ENCODE measurements at regions not wholly inside any gene's neighbourhood (a gene's known extent, or its start where the extent isn't known, plus 50 kb on each side); places are given as distances from the start of the nearest gene placed in this dataset.
"Not testable (repeated sequence)": the region's sequence is repeated elsewhere in the genome, so short reads cannot be mapped to it uniquely, and the experiment has no call there.

DNA sequence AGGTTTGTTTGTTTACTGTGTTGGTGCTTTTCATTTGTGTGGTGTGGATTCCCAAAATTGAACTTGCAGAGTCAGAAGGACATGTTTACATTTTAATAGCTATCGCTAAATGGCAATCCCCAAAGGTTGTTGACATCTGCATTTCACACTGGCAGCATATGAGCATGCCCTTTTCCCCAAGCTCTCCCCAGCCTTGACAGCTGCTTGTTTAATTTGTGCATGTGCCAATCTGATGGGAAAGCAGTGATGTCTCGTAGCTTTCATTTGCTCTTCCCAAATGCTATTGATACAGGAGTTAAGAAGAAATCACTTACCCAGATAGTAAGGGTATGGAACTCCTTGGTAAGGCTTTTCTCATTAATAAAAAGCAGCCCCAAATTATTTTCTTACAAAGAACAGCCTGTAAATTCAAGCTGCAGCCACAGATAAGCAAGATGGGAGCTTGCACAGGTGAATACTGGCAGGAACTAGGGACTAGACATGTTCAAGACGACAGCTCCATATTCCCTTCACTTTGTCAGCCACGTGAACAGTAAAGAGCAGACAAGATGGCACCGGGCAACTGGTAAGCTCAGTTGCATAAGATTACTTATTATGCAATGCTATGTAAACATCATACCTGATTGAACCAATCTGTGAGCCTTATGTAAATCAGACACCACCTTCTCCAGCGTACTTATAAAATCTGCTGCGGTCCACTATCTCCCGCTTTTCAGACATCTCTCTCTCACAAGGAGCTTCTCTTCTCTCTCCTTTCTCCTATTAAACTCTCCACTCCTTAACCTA, 87.4 kb downstream of the IGLL5 start:
- ATAC-seq = no peak
- intact Hi-C loops (cut with DNase I) = no loop called here
- no peak for DNase-seq (ENCODE audit: missing footprints)

DNA sequence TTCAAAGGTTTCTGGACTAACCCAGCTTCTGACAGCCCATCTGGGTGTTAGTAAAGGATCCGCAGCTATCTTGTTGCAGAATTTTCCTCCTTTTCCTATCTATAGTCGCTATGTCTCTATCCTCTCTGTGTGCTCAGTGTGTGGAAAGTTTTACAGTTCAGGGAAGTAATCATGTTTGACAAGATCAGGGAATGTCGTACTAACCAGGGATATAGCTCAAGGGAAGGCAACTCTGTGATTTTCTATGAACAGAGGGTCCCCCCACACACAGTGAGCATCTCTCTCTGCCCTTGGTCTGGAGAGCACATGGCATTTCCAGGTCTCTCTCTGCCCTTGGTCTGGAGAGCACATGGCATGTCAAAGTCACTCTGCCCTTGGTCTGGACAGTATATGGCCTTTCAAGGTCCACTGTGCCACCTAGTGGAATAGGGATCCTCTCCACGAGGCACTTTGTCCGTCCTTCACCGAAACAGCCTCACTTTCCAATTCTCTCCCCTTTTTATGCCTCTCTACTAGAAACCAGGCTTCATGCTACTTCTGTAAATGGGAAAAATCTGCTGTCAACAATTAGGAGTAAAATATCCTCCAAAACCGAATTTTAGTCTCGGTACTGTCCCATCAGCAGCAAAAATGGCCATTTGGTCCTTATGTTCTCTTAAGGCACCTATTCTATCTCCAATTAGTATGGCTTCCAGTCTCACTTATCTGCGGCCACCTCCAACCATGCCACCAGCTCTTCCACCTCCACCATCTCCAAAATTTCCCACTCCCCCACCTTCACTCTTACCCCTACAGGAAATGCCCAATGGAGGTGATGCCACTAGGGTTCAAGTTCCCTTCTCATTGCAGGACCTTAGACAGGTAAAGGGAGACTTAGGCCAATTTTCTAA, 88.7 kb downstream of the IGLL5 start:
- no peak for ATAC-seq
- intact Hi-C loops (cut with DNase I) = no loop called here
- DNase-seq (ENCODE audit: missing footprints) = no peak

DNA sequence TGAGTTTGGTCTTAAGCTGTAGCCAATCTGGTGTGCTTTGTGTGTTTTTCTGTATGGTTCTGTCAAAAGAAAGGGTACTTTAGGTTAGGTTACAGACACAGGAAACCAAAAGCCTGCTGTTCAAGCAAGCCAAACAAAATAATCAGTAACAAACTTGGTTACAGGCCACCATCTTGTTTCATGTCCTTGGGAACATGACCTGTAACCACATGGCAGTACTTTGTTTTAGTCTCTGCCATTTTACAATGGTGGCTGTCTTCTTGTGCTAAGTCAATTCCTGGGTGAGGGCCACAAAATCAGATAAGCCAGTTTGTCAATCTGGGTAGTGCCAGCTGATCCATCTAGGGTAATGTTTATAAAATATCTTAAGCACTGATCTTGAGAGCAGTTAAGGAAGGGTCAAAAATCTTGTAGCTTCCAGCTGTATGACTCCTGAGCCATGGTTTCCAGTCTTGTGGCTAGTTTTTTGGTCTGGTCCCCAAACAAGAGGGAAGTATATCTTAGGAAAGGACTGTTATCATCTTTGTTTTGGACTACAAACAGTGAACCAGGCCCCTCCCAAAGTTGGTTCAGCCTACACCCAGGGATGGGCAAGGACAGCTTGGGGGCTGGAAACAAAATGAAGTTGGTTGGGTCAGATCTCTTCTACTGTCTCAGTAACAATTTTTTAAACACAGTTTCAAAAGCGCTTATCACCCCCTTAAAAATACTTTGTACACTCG, 90.0 kb downstream of the IGLL5 start:
- no peak for ATAC-seq
- DNase-seq (ENCODE audit: missing footprints) = no peak
- intact Hi-C loops (cut with DNase I) = no loop called here

DNA sequence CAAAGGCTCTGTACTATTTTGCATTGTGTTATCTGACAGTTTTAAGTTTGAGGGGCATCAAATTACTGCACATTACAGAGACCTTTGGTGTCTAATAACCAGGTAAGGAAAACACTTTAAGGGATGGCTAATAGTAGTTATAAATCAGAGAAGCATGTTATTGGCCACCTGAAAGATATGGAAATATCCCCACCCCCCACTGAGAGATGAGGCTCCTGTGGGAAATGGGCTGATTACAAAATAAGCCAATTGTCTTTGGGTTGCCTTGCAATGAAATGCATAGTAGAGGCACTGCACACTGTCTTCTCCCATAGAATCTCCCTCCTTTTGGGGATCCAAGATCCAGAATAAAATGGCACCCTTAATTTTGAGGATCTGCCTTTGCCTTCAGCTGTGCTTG, 91.0 kb downstream of the IGLL5 start:
- DNase-seq (ENCODE audit: missing footprints) (no peak), ATAC-seq (no peak)
- intact Hi-C loops (cut with DNase I) = no loop called here

DNA sequence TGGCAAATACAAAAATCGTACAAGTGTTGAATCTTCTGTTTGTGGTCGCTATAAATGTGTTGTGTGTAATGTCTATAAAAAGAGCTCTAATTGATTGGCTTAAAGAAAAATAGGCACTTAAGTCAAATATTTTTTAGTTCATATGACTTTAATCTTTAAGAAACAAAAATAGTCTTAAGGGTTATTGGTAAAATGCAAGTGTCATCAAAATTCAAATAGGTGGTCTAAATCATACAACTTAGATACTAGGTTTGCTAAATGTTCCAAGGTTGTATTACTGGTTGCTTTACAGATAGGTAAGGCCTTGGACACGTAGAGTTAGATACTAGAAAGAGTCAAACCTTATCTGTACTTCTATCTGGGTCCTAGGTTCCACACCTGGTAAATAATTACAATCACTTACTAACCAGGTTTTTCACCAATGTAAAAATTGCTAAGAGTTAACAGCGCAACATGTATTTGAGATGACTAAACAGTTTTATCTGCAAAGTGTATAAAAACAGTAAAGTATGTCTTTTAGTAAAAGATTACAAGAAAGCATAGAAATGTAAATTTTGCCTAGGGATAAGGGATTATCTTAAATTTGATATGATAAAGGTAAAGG, 91.1 kb upstream of the GNAZ start:
- intact Hi-C loops (cut with DNase I) = no loop called here
- no peak for DNase-seq (ENCODE audit: missing footprints)
- no peak for ATAC-seq

DNA sequence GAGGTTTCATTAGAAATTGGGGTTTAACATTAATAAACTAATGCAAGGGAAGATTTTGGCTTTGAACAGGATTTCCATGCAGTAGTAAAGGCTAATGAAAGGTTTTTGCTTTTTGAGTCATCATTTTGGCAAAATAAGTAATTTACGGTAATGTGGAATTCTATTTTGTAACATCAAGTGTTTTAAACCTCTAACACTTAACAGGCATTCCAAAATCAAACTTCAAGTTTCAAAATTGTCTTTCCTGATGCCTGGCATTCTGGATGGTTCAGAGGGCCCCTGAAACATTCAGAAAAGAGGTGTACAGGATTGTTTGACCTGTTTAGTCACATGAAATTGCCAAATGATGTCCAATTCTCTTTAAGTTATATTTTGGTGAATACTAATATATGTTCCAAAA, 90.4 kb upstream of the GNAZ start:
- no peak for DNase-seq (ENCODE audit: missing footprints)
- intact Hi-C loops (cut with DNase I) = no loop called here
- ATAC-seq = no peak

DNA sequence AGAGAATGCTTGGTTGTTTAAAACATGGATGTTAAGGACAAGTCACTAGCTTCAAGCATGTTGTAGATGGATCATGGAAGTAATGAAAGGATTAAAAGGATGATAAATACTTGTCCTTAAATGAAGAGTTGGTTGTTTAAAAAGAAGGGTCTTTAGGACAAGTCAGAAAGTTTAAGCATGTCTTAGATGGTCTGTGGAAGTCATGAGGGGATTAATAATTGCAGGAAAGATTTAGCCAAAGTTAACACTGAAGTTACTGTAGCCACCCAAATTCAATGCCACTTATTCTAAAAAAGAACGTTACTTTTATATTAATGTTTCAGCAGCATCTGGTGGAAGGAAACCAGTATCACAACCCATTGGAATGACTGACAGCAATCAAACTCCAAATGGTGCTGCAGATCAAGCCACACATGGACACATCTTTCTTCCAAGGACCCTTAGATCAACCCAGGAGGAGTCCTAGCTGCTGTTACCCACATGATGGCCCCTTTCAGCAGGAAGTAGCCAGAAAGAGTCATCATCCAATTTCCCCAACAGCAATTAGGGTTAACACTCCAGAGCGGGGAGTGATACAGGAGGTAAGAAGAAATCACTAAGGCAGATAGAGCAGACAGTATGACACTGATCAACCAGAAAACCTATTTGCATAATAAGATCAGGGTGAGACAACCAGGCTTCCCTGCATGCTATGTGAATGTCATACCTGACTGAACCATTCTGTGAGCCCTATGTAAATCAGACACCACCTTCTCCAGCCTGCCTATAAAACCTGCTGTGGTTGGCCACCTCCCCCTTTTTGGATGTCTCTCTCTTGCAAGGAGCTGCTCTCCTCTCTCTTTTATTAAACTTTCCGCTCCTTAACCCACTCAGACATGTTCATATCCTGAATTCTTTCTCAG, 88.4 kb upstream of the GNAZ start:
- no peak for ATAC-seq
- DNase-seq (ENCODE audit: missing footprints) = no peak
- intact Hi-C loops (cut with DNase I) = no loop called here

DNA sequence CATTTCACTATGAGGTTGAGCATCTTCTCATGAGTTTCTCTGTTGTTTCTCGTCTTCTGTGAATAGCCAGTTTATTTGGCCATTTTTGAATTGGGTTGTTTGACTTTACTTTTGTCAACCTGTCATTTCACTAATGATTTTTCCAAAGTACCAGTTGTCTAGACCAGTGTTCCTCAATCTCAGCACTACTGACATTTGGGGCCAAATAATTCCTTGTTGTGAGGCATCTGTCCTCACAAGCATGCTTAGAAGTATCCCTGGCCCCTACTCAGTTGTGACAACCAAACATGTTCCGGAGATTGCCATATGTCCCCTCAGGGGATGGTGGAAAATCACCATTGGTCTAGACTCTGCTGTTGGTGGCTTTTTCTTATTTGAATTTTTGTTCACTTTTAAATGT, 87.7 kb upstream of the GNAZ start:
- DNase-seq (ENCODE audit: missing footprints) (no peak), ATAC-seq (no peak)
- intact Hi-C loops (cut with DNase I) = no loop called here

DNA sequence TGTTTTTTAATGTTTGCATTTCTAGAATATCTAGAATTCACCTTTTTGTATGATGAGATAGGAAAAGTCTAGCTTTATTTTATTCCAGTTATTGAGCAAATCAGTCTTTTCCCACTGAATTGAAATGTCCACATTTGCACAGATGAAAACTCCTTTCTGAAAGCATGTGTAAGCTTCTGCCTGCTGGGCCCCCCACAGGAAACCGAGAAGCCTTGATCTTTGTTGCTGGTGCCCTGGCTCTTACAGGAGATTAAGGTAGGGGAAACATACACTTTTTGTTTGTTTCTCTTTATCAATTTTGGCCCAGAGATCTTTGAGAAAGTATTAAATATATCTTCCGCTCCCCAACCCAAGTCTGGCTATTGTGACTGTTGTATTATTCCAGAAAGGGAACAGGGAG, 87.2 kb upstream of the GNAZ start:
- intact Hi-C loops (cut with DNase I) = no loop called here
- DNase-seq (ENCODE audit: missing footprints) (no peak), ATAC-seq (no peak)

DNA sequence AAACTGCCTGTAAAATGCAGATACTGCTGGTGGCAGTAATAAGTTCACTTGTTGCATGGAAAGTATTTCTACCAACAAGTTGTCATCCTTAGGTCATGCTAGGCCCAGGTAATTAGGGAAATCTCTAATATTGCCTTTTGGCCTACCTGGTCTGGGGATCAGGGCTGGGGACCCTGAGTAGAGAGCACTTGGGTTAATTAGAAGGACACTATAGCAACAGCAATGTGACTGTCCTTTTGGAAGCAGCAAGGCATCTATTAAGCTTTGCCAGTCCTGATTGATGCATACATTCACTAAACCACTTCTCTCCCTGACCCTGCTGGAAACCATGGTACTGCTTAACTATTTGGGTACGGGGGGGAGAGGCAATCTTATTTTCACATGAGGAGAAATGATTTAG, 86.5 kb upstream of the GNAZ start:
- DNase-seq (ENCODE audit: missing footprints) (no peak), ATAC-seq (no peak)
- intact Hi-C loops (cut with DNase I) = no loop called here

DNA sequence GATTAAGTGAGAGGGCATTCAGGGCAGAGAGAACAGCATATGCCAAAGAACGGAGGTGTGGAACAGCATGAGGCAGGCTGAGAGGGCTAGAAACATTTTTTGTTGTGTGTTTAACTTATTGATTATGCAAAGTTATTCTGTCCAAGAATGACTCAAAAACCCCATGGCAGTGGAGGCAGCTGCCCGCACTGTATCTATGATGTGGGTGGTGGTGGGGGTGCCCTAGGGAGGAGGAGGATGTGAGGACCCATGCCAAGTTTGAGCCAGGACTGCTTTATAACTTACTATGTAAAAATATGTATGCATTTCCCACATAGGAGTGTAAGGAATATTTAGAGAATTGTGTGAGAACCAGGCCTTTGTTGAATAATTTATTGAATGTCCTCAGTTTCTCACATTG, 85.4 kb upstream of the GNAZ start:
- no peak for DNase-seq (ENCODE audit: missing footprints)
- no peak for ATAC-seq
- intact Hi-C loops (cut with DNase I) = no loop called here

DNA sequence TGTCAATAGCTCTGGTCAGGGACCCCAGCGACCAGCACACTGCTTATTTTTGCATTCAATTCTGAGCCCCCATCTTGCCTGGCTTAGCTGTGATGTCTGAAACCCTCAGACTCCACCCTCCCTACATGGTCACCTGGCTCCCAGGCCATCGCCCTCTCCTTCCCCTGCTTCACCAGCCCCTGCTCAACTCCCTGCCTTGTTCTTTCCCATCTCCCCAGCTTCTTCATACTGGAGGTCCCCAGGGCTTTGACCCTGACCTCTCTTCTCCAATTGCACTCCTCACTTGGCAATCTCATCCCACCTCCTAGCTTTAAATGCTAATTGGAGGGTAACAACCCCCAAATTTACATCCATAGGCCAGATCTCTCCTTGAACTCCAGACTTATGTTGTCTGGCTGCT, 84.3 kb upstream of the GNAZ start:
- intact Hi-C loops (cut with DNase I) = no loop called here
- DNase-seq (ENCODE audit: missing footprints) = no peak

DNA sequence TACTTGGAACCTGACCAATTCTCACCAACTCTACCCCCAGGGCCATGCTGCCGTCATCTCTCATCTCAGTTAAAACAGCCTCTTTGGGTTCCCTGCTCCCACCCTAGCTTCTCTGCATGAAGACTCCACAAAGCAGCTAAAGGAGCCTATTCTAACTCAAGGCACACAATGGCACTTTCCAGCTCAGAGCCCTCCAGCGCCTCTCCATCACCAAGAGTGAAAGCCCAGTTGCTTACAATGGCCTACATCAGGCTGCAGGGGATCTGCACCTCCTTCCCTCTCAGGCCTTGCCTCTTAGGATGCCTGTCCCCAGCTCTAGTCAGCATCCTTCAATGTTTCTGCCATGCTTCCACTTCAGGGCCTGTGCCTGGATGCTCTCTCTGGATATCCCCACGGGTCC, 83.7 kb upstream of the GNAZ start:
- intact Hi-C loops (cut with DNase I) = no loop called here
- DNase-seq (ENCODE audit: missing footprints) (no peak), ATAC-seq (no peak)

More for the DNA sequence above, 84.3 kb upstream of the GNAZ start:
- ATAC-seq = no peak

DNA sequence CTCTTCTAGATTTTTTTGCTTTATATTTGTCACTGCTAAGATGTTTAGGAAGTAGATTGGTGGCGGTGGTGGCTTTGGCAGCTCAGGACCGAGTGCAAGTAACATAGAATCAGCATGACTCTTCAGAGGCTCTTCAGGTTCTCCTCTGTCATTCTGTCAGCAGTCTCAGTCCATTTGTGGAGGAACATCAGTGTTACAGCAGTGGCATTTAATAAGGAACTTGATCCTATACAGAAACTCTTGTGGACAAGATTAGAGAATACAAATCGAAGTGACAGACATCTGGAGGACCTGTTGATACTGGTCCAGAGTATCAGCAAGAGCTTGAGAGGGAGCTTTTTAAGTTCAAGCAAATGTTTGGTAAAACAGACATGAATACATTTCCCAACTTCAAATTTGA, 82.2 kb upstream of the GNAZ start:
- ATAC-seq (no peak), DNase-seq (ENCODE audit: missing footprints) (no peak)
- intact Hi-C loops (cut with DNase I) = no loop called here

DNA sequence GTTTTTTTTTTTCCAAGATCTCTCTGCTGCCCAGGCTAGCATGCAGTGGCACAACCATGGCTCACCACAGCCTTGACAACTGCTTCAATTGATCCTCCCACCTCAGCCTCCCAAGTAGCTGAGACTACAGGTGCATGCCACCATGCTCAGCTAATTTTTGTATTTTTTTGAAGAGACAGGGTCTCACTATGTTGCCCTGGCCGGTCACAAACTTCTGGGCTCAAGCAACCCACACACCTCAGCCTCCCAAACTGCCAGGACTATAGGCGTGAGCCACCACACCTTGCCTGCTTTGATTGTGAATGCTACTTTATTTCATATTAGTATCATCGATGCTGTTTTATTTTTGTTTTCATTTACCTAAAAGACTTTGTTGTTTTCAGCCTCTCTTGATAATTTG, 81.5 kb upstream of the GNAZ start:
- DNase-seq (ENCODE audit: missing footprints) = no peak
- ATAC-seq = no peak
- intact Hi-C loops (cut with DNase I) = no loop called here

DNA sequence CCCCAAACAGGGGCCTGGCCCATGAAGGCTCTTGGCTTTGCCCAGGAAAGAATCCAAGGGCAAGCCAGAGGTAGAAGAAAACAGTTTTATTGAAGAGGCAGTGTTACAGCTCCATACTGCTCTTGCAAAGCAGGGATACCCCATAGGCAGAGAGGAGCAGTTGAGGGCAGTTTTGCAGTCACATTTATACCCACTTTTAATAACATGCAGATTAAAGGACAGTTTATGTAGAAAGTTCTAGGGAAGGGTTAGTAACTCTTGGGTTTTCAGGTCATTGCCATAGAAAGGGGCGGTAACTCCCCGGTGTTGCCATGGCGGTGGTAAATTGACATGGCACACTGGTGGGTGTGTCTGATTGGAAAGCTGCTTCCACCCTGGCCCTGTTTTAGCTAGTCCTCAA, 80.5 kb upstream of the GNAZ start:
- ATAC-seq = no peak
- intact Hi-C loops (cut with DNase I) = no loop called here
- DNase-seq (ENCODE audit: missing footprints) = no peak

DNA sequence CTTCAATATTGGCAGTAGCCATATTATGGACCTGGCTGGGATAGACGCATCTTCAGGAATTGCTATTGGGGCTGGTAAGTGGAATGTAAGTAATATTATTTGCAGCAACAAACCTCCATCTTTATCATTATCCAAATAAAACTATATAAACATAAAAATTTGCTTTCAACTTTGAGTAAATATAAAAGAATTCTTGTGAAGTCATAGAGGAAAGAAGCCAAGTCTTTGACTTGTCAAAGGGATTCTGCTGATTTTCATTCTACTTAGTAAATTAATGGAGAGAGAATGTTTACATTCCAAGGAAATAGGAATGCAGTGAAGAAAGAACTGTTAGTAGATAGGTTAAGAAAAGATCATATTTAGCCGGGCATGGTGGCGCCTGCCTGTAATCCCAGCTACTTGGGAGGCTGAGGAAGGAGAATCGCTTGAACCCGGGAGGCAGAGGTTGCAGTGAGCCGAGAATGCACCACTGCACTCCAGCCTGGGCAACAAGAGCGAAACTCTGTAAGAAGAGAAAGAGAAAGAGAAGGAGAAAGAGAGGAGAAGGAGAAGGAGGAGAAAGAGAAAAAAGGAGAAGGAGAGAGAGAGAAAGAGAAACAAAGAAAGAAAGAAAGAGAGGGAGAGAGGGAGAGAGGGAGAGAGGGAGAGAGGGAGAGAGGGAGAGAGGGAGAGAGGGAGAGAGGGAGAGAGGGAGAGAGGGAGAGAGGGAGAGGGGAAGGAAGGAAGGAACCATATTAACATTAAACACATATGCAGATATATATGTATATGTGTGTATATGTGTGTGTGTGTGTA, 79.4 kb upstream of the GNAZ start:
- ATAC-seq; intact Hi-C loops (cut with DNase I); DNase-seq (ENCODE audit: missing footprints): not testable (repeated sequence)

DNA sequence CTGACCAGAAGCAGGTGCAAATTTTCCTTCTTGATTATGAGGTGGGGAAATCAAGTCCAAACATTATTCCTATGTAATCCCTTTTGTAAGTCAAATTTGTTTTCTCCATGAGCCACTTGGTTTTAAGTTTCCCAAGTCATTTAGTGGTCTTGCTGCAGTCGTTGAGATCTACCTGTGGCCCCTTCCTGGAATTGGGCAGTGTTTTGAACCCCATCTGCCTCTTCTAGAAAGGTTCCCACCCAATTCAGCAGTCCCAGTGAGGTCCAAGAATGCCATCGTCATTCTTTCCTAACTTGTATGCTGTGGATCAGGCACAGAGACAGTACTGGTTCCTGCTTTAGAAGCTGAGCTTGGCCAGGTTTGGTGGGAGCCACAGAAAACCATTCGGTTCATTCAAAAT, 77.8 kb upstream of the GNAZ start:
- intact Hi-C loops (cut with DNase I) = no loop called here
- ATAC-seq = no peak
- no peak for DNase-seq (ENCODE audit: missing footprints)

Data from Right ventricle myocardium inferior (tissue), 1 donor.